ENCODE measurements at regions not wholly inside any gene's neighbourhood (a gene's known extent, or its start where the extent isn't known, plus 50 kb on each side); places are given as distances from the start of the nearest gene placed in this dataset.
"Not testable (repeated sequence)": the region's sequence is repeated elsewhere in the genome, so short reads cannot be mapped to it uniquely, and the experiment has no call there.

DNA sequence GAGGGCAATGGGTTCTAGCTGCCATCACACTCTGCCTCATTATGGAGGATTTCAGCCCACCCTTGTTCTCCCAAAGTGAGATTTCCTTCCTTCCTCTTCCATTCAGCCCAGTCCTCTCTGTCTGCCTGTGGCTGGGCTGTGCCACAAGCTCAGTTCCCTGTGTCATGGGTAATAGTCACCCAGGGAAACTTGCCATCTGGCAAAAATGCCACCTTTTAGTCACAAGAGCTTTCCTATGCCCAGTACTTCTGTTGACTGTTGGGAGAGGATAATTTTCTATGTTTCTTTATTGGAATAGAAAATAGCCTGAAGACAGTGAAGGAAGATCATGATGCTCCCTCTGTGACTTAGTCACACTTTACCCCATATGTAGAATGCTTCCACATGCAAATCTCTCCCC lies 71.4 kb downstream of the TLR4 start:
- no peak for DNase-seq (ENCODE audit: low read depth in 3 of 3)

- no peak for DNase-seq (ENCODE audit: low read depth in 3 of 3)
These were observed 73.6 kb downstream of the TLR4 start for GRCh38 chr9:117777823-117778222.

GRCh38 chr9:117779760-117780159 lies 75.6 kb downstream of the TLR4 start:
- no peak for DNase-seq (ENCODE audit: low read depth in 3 of 3)

DNA sequence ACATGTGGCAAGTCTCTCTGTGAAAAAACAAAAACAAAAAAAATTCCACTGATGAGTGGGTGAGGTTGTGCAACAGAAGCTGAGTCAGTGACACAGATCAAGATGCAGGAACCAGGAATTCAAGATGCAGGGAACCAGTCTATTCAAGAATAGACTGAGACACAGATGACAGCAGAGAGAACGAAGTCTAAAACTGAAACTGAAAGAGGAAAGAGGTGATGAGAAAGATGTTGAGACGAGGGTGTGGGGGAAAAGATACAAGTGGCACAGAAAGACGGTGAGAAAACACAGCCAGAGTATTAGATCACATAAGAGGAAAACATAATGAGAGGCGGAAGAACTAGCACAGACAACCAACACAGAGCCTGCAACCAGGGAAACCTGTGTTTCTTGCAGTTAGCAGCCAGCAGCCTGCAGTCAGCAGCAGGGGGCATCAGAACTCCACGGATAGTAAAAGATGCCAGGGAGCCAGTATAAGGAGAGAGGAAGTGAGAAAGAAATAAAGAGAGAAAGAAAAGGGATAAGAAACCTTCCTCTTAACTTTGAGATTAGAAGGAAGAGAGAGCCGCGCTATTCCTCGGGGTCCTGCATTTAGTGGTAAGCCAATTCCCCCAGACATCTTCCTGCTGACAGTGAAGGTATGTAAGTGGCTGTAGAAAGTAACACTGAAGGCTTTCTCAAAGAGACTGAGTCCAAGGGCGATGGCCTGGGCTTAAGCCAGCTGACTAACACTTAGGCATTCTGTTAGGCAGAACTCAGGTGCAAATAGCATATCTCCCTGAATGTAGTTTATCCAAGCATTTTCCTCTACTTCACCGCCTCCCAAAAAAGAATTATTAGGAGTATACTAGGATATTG lies 79.0 kb downstream of the TLR4 start:
- DNase-seq (ENCODE audit: low read depth in 3 of 3): peak; percentile 4 to 31 (median 16)

- DNase-seq (ENCODE audit: low read depth in 3 of 3): no peak
These were observed 79.6 kb downstream of the TLR4 start for GRCh38 chr9:117783828-117784227.

DNA sequence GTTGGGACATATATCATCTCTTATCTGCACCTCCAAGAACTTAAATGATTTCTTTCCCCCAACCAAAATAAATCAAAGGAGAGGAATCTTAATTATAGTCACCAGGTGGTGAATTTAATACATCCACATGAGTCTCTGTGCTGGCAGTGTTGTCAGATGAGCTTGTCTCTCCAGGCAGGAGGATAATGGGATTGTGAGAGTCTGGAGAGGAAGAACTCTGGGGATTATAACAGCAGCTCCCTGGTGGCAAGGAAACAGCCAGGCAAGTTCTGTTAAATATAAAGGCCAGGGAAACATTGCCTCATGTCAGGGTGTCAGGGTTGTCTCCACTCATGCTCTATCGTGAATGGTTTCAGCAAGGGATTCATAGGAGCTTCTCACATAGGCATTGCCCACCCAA lies 80.8 kb downstream of the TLR4 start:
- DNase-seq (ENCODE audit: low read depth in 3 of 3): no peak

GRCh38 chr9:117787746-117788145 lies 83.5 kb downstream of the TLR4 start:
- DNase-seq (ENCODE audit: low read depth in 3 of 3): no peak

DNA sequence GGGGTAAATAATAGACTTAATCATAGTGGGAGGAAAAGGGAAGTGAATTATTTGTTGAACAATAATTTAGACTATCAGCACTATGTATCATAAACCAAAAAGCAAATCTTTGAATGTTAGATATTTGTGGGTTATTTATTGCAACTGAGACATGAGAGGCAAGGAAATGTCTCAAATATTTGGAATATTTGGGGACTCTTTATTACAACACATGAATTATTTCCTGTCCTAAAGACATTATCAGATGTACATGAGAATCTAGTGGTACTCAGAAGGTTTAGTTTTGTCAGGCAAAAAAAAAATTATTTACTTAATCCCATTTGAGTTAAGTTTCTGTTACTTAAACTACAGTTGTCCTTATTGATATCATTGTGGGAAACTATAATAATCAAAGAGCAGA lies 91.1 kb downstream of the TLR4 start:
- DNase-seq (ENCODE audit: low read depth in 3 of 3): no peak

DNA sequence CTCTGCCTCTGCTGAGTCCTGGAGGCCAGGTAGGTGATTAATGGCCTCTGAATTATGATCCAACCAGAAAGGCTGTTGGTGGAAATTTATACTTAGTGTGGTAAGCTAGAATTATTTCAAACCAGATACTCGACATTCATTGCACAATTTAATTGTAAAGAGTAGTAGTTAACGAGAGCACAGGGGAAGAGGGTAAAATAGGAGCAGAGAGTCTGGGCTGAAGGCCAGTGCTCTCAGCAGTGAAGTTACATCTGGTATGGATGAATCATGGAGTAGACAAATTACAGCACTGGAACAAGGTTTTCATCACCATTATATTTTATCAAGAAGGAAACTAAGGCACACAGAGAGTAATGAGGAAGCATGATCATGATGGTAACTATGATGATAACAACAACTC lies 92.5 kb downstream of the TLR4 start:
- DNase-seq (ENCODE audit: low read depth in 3 of 3): no peak

DNA sequence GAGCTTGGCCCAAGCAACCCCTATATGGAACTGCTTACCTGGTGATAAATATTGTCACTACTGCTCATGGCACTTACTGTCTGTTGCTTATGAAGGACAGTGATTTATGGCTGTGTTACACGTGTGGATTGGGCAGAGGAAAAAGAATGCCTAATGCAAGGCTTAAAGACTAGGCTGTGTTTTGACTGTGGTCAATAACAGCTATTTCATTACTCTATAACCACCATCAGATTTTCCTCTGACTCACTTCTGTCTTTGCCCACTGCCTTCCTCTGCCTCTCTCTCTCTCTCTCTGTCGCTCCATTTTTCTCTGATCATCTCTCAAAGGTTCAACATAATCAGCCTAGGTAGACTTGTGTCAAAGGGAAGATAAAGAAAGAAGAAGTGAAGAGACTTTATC lies 96.2 kb downstream of the TLR4 start:
- no peak for DNase-seq (ENCODE audit: low read depth in 3 of 3)

DNA sequence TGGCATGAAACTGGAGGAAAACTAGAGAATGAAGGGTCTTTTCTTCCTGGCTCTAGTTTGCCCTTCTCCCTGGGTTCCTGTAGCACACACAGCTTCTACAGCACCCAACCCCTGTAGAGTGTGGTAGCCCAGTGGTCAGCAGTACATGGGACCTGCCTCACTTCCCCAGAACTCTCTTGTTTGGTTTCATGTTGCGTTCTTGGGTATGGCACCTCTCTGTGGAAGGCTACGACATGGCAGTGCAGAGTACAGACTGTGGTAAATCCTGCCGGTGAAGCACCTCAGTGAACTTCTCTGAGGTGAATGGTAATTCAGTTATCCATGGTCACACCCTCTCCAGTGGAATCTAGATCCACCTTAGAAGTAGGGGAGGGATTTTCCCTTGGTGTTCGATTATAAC lies 105.5 kb downstream of the TLR4 start:
- DNase-seq (ENCODE audit: low read depth in 3 of 3): no peak

- DNase-seq (ENCODE audit: low read depth in 3 of 3): no peak
These were observed 111.1 kb downstream of the TLR4 start for GRCh38 chr9:117815315-117815714.

DNA sequence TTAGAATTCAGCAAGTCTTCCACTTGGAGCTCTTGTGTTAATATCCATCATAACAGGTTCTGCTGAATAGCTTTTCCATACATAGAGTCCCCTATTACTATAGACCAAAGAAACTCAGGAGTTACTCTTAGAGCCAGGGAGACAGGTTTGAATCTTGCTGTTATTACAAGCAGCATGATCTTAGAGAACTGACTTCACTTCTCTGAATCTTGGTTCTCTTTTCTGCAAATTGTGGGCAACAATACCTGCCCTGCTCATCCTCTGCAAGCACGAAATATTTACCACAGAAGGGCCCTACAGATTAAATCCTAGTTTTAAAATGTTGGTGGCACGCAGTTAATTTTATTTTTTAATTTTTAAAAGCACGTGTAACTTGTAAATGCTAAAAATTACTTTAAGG lies 111.7 kb downstream of the TLR4 start:
- no peak for DNase-seq (ENCODE audit: low read depth in 3 of 3)

GRCh38 chr9:117821954-117822353 lies 117.8 kb downstream of the TLR4 start:
- DNase-seq (ENCODE audit: low read depth in 3 of 3): no peak

DNA sequence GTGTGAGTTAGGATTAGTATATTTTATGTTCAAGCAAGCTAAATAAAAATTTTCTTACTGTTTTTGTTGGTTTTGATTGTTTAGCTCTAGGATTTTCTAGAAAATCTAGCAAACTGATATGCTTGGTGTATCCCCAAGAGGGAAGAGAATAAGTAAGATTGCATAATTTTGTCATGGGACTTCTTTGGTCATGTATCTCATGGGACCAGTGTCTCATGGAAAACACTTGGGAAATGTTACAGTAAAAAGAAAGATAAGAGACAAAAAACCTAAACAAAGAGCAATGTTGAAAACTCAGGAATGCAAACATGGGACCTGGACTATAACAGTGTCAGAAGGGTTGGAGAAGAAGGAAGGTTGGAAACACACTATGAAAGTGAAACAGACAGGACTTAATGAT lies 119.4 kb downstream of the TLR4 start:
- no peak for DNase-seq (ENCODE audit: low read depth in 3 of 3)

DNA sequence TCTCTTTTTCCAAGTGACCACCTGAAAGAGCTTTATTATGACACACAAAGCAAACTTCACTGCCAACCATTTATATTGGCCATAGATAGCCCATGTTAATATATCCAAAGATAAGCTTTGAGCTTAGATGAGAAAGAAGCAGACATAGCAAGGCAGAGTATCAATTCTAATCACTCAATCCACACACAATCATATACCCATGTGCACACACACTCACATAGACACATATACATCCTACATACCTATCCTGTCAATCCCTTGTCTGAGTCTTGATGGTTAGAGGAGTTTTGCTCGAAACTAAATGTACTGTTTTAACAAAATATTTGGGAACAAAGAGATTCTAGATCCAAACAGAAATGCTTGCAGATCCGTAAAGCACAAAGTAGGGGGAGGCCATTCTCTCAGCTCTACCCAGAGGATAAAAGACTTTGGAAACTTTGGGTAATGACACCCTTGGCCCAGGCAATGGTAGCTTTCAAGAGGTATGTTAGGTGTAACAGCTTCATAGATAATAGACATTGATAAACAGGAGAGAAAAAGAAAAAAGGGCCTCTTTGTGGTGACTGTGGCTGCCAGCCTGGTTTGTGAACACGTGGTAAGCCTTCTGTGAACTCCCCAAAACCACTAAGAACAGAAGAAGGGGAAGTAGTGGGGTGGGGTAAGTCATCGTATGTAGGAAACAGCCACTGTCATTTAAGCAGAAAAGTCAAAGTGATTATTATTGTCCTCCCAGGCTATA lies 121.6 kb downstream of the TLR4 start:
- DNase-seq (ENCODE audit: low read depth in 3 of 3): peak in 2 of 3 experiments; percentile 6 to 37

DNA sequence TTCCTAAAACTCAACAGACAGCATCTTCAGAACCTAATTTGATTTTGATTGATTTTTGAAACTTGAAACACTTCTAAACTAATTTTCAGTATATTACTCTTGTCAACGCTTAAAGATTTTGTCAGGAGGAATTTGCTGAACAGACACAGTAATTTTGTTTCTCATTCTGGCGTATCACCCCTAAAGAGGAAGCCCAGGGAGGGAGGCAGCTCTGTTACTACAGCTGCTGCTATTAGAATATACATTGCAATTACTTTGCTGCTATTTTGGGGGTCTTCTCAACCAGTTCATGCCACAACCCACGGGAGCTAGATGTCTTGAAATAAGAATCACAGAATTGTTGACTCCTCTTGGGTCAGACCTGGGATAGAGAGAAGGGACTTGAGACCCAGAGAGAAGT lies 122.6 kb downstream of the TLR4 start:
- DNase-seq (ENCODE audit: low read depth in 3 of 3): no peak

GRCh38 chr9:117827456-117827855 lies 123.3 kb downstream of the TLR4 start:
- DNase-seq (ENCODE audit: low read depth in 3 of 3): no peak

GRCh38 chr9:117828466-117828865 lies 124.3 kb downstream of the TLR4 start:
- no peak for DNase-seq (ENCODE audit: low read depth in 3 of 3)

DNA sequence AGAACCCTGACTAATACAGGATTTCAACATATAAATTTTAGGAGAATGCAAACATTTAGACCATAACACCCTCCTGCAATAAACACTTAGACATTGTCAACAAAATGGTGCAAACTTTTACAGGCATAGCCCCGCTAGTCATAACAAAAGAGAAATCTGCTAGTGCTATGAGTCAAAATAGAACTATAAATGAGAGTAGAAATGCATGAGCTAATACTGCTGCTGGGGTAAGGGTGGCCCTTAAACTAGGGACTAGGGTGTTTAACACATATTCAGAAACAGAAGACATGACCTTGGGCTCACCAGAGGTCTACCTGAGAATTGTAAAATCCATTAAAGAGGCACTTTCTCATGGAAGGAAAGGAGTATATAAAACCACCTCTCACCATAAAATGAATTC lies 131.6 kb downstream of the TLR4 start:
- DNase-seq (ENCODE audit: low read depth in 3 of 3): no peak

GRCh38 chr9:117839862-117840261 lies 135.7 kb downstream of the TLR4 start:
- DNase-seq (ENCODE audit: low read depth in 3 of 3): no peak

- not testable (repeated sequence) for DNase-seq (ENCODE audit: low read depth in 3 of 3)
These were observed 147.7 kb downstream of the TLR4 start for GRCh38 chr9:117851836-117852461.

DNA sequence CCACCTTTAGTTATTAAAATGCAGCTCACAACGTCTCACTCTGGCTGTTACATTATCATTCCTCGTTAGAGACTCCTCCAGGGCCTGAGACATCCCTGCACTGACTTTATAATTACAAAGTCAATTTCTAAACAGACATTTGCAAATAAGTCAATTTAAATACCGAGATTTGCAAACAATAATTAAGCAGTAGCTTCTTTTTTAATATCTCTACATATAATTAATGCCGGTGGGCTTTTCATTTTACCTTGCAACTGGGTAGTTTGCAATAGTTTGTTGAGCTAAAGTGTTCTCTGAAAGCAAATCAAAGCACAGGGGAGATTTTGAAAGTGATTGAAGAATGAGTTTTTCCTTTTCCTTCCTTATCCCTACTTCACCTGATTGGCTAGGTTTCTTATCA lies 154.4 kb downstream of the TLR4 start:
- no peak for DNase-seq (ENCODE audit: low read depth in 3 of 3)
